ENCODE measurements at regions not wholly inside any gene's neighbourhood (a gene's known extent, or its start where the extent isn't known, plus 50 kb on each side); places are given as distances from the start of the nearest gene placed in this dataset.

DNA sequence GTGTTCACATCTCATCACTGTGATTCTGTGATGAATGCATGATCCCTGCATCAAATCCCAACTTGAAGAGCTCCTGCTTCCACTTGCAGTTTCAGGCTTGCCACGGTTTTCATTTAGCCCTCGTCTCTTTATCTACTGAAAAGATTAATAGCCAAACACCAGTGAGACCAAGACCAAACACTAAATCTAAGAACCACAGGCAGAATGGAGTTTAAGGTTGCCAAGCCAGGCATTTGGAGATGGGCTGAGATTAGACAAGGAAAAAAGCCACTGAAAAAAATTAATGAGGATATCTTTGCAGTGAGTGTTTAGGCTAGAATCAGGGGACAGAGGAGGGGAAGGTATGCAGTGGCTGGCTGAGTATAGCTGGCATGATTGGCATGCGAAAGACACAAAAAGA lies 227.2 kb upstream of the BLID start:
- DNase-seq = no peak

- peak; percentile 3 for DNase-seq
These were observed 226.2 kb upstream of the BLID start for GRCh38 chr11:122342089-122342744.

DNA sequence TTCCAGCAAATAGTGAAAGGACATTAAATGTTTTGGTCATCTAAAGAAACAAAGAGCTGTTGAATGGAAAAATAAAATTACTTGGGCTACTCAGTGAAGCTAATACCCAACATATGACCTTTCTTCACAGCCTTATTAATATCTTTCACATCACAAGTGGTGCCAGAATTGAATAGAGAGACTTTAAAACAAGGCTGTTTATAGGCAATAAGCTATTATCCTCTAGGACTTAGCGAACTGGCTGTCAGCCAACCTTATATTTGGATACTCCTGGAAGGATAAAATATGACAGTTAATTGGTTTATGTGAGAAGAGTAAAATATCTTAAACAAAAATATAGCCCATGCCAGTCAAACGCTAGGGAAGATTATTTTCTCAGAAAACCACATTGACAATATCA lies 225.5 kb upstream of the BLID start:
- DNase-seq = no peak

GRCh38 chr11:122340607-122341290 lies 224.7 kb upstream of the BLID start:
- DNase-seq = no peak

GRCh38 chr11:122339436-122340060 lies 223.5 kb upstream of the BLID start:
- no peak for DNase-seq

DNA sequence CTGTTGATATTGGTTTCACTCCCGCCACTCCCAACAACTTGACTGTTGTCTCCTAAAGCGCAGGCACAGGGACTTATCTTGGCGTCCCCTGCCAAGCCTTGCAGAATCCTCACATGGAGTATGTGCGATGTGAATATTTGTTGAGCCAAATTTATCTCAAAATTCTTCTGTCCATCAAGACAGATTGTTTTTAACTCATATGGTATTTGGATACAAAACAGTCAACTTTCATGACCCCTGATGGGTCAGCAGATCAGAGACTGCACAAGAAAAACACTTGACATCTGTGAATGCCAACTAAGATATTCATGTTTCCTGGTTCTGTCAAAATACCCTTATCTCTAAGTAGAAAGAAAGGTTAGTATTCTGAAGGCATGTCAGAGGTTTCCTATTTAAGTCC lies 221.7 kb upstream of the BLID start:
- no peak for DNase-seq

GRCh38 chr11:122337241-122337640 lies 221.2 kb upstream of the BLID start:
- no peak for DNase-seq

DNA sequence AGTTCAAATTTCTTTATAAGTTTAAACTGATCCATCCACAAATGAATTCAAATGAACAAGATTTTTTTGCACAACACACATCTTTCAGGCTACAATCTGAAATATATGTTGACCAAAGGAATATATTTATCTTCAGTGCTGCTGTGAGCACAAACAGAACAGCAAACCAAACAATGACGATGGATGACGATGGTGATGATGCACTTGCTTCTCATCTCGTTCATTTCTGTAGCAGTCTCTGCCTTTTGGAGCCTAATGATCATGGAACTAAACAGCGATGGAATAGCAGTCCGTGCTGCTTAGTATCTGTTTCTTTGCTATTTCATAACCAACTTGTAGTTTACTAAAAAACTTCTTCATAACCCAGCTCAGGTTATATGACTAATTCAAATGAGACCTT lies 220.7 kb upstream of the BLID start:
- DNase-seq = no peak

GRCh38 chr11:122334546-122335339 lies 218.7 kb upstream of the BLID start:
- no peak for DNase-seq

DNA sequence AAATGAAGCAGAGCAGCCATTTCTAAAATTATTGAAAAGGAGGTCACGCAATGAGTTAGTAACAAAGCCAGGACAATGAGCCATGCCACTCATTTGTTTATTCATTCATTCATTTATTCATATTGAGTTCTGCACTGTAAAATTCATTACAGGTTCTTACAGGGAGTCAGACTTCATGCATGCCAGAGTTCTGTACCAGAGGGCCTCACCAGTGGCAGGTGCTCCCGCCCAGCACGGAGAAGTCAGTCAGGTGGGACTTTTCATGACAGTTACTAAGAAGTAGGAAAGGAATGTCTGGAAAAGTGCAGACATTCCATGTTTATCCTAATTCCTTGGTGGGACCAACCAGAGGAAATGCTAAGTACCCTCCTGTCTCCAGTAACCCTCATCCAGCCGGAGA lies 217.5 kb upstream of the BLID start:
- no peak for DNase-seq

DNA sequence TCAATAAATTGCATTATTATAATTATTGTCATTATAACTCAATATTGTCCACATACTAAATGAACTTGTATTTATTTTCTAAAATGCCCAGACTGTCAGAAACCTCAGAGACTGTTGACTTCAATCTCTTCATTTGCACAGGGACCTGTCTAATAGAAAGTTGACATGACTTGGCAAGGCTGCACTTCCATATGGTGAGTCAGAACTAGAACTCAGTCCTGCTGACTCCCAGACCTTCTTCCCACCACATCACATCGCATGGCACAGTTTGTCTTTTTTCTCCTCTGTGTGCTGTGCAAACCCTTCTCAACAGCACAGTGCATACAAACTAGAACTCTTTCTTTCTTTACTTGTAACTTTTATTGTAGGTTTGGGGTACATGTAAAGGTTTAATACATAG lies 215.1 kb upstream of the BLID start:
- no peak for DNase-seq

DNA sequence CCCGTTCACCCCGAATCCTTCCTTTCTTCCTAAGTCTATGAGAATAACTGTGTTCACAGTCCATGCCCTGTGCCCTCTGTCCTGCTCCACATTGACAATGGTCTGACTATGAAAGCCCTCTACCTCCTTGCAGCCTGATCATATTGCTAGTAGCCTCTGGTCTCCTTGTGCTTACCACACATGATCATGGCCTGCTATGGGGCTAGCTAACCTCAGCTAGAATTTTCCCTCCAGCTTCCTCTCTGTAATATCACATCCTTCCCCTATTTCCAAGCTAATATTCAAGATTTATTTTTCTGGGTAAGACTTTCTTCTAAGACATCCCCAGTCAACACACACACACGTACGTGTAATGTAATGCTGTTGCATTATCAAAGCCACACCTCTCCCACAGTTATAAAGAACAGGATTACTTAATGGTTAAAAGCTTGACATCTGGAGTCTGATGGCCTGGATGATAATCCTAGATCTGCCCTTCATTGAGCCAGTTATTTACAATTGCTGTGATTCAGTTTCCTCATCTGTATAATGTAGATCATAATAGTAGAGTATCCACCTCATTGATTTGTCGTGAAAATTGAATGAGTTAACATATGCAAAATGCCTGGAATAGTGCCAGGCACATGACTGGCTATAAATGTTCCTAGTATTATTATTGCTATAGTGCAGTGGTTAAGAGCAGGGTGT lies 214.4 kb upstream of the BLID start:
- no peak for DNase-seq

DNA sequence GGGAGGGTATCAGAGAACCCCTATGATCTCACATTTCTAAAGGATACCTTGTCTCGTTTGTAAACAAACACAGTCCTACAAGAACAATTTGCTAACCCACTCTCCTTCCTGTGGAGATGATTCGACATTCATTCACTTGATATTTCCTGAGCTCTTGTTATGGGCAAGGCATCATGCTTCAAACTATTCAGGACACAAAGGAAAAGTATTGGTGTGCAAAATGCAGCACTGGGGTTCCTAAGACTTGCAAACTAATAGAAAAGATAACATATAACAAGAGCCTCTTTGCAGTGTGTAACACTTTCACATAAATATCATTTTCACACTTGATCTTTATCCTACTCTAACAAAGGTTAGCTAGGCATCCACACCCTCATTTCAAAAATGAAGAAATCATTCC lies 211.5 kb upstream of the BLID start:
- DNase-seq = no peak

- DNase-seq = no peak
These were observed 207.9 kb upstream of the BLID start for GRCh38 chr11:122323754-122324421.

GRCh38 chr11:122322329-122322728 lies 206.3 kb upstream of the BLID start:
- DNase-seq = no peak

DNA sequence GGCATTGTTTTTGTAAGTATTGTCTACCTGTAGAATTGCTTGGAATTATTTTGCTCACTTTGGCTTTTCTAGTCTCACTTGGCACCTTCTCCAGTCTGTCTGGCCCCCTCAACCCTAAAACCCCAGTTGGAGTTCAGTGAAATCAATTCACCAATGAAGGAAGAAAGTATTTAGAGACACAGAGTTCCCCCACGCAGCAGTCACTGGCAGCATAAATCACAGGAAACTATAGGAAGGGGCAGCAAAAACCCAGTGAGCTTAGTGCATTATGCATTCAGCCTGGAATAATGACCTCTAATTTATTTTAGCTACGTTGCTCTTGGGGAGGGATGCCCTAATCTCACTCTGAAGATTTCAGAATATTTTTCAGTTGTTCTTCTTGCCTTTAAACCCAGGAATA lies 204.7 kb upstream of the BLID start:
- no peak for DNase-seq

- no peak for DNase-seq
These were observed 203.9 kb upstream of the BLID start for GRCh38 chr11:122319691-122320620.

DNA sequence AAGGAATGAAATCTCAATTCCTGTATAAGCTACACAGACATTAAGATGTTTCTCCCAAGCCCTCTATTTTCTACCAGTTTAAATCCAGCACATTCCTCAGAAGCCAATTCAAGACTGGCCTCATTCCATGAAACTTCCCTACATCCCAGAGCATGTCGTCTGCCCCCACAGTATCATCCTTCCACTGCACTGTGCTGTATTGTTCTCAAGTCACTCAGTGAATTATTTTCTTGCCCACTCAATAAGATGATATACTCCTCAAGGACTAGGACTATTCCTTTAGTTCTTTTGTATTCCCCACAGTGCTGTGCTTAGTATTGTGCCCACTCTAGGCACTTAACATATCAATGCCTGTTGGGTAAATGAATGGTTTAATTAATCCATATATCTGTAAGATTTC lies 203.1 kb upstream of the BLID start:
- DNase-seq = no peak

- DNase-seq = no peak
These were observed 201.3 kb upstream of the BLID start for GRCh38 chr11:122317305-122317704.

- no peak for DNase-seq
These were observed 197.6 kb upstream of the BLID start for GRCh38 chr11:122313581-122313980.

- DNase-seq = no peak
These were observed 195.3 kb upstream of the BLID start for GRCh38 chr11:122311216-122311755.
